H9 (cell line): ENCODE measurements at regions not wholly inside any gene's neighbourhood (a gene's known extent, or its start where the extent isn't known, plus 50 kb on each side); places are given as distances from the start of the nearest gene placed in this dataset.
A peak's percentile ranks its signal among the peaks of the same experiment; 100 is the strongest.
"Not testable (repeated sequence)": the region's sequence is repeated elsewhere in the genome, so short reads cannot be mapped to it uniquely, and the experiment has no call there.

Experiments
- DNase-seq: peaks from one replicate; pipeline ENCODE4 v3.0.0-alpha.2; 2017
- H2AFZ ChIP-seq: one replicate; pipeline ENCODE4 v1.6.1; 2013; ENCODE audit warnings: mild to moderate bottlenecking, low read length, control low read depth, moderate library complexity
- H2AK5ac ChIP-seq: 2 replicates; pipeline ENCODE4 v1.6.1; 2013; ENCODE audit warnings: low read length, control low read depth, mixed read lengths; ENCODE audit not compliant: insufficient read length
- H2BK120ac ChIP-seq: one replicate; pipeline ENCODE4 v1.6.1; 2013; ENCODE audit warnings: low read depth, mild to moderate bottlenecking, low read length, control low read depth, inconsistent platforms; ENCODE audit not compliant: poor library complexity, severe bottlenecking
- H2BK12ac ChIP-seq: 2 replicates; pipeline ENCODE4 v1.6.1; 2013; ENCODE audit warnings: low read length, control low read depth, mixed read lengths, low read depth; ENCODE audit not compliant: insufficient read length
- H2BK15ac ChIP-seq: 2 replicates; pipeline ENCODE4 v1.6.1; 2013; ENCODE audit warnings: low read depth, low read length, control low read depth
- H2BK20ac ChIP-seq: one replicate; pipeline ENCODE4 v1.6.1; 2013; ENCODE audit warnings: low read depth, mild to moderate bottlenecking, low read length, control low read depth, inconsistent platforms; ENCODE audit not compliant: poor library complexity, severe bottlenecking
- H2BK5ac ChIP-seq: 2 replicates; pipeline ENCODE4 v1.6.1; 2013; ENCODE audit warnings: low read length, control low read depth, mixed read lengths; ENCODE audit not compliant: insufficient read length
- H3K14ac ChIP-seq: 2 replicates; pipeline ENCODE4 v1.6.1; 2013; ENCODE audit warnings: low read length, control low read depth; ENCODE audit not compliant: insufficient read depth
- H3K18ac ChIP-seq: 2 replicates; pipeline ENCODE4 v1.6.1; 2013; ENCODE audit warnings: low read depth, mild to moderate bottlenecking, mixed read lengths, low read length, control low read depth; ENCODE audit not compliant: insufficient read length
- H3K23ac ChIP-seq: 2 replicates; pipeline ENCODE4 v1.6.1; 2013; ENCODE audit warnings: low read length, control low read depth, mixed read lengths, low read depth; ENCODE audit not compliant: insufficient read length
- H3K23me2 ChIP-seq: 2 replicates; pipeline ENCODE4 v1.6.1; 2013; ENCODE audit warnings: low read depth, mild to moderate bottlenecking, mixed read lengths, low read length, control low read depth; ENCODE audit not compliant: insufficient read length, poor library complexity, severe bottlenecking
- H3K27ac ChIP-seq: 2 replicates; pipeline ENCODE4 v1.5.1; 2013; ENCODE audit warnings: low read length, control low read depth, mixed read lengths, low read depth; ENCODE audit not compliant: insufficient read length
- H3K27me3 ChIP-seq: 2 replicates; pipeline ENCODE4 v1.6.1; 2013; ENCODE audit warnings: low read length, control low read depth, inconsistent platforms; ENCODE audit not compliant: insufficient read depth
- H3K4ac ChIP-seq: 2 replicates; pipeline ENCODE4 v1.6.1; 2013; ENCODE audit warnings: low read depth, mild to moderate bottlenecking, control low read depth, inconsistent platforms, low read length, moderate library complexity
- H3K4me1 ChIP-seq: 2 replicates; pipeline ENCODE4 v1.6.1; 2013; ENCODE audit warnings: low read length, control low read depth, inconsistent platforms; ENCODE audit not compliant: insufficient read depth
- H3K4me2 ChIP-seq: 2 replicates; pipeline ENCODE4 v1.6.1; 2013; ENCODE audit warnings: low read length, control low read depth, mixed read lengths; ENCODE audit not compliant: insufficient read length, insufficient read depth
- H3K56ac ChIP-seq: 2 replicates; pipeline ENCODE4 v1.6.1; 2013; ENCODE audit warnings: low read depth, mild to moderate bottlenecking, mixed read lengths, low read length, control low read depth; ENCODE audit not compliant: insufficient read length
- H3K79me1 ChIP-seq: 2 replicates; pipeline ENCODE4 v1.6.1; 2013; ENCODE audit warnings: low read depth, mild to moderate bottlenecking, moderate library complexity, low read length, control low read depth, inconsistent platforms; ENCODE audit not compliant: insufficient read depth, poor library complexity, severe bottlenecking
- H3K79me2 ChIP-seq: 2 replicates; pipeline ENCODE4 v1.6.1; 2013; ENCODE audit warnings: low read length, control low read depth, inconsistent platforms; ENCODE audit not compliant: insufficient read depth
- H3K9ac ChIP-seq: 2 replicates; pipeline ENCODE4 v1.6.1; 2013; ENCODE audit warnings: low read length, control low read depth, mixed read lengths; ENCODE audit not compliant: insufficient read length; ENCODE audit errors: extremely low read depth
- H3K9me3 ChIP-seq: one replicate; pipeline ENCODE4 v1.6.1; 2013; ENCODE audit warnings: low read depth, low read length, inconsistent platforms; ENCODE audit not compliant: control insufficient read depth
- H3T11ph ChIP-seq: one replicate; pipeline ENCODE4 v1.6.1; 2013; ENCODE audit warnings: mild to moderate bottlenecking, low read length, control low read depth, inconsistent platforms
- H4K20me1 ChIP-seq: one replicate; pipeline ENCODE4 v1.6.1; 2013; ENCODE audit not compliant: control insufficient read depth, insufficient read length, insufficient read depth
- H4K5ac ChIP-seq: 2 replicates; pipeline ENCODE4 v1.6.1; 2013; ENCODE audit warnings: low read depth, mild to moderate bottlenecking, mixed read lengths, low read length, control low read depth; ENCODE audit not compliant: insufficient read length
- H4K8ac ChIP-seq: replicated peaks from 2 replicates; pipeline ENCODE4 v1.6.1; 2013; ENCODE audit warnings: low read length, control low read depth, mixed read lengths, low read depth; ENCODE audit not compliant: insufficient read length
- H4K91ac ChIP-seq: 2 replicates; pipeline ENCODE4 v1.6.1; 2013; ENCODE audit warnings: low read depth, mild to moderate bottlenecking, moderate library complexity, mixed read lengths, low read length, control low read depth; ENCODE audit not compliant: insufficient read length
- H3K27ac Mint-ChIP-seq, 3 experiments: 2 replicates in 2 of 3; 3 replicates in 1 of 3; pipeline ENCODE4 v1.8.0; 2020 to 2021; ENCODE audit warnings: mixed read lengths in 3 of 3, mild to moderate bottlenecking in 1 of 3, moderate library complexity in 1 of 3
- H3K27me3 Mint-ChIP-seq: 2 replicates; pipeline ENCODE4 v1.8.0; 2021; ENCODE audit warnings: low read depth, mild to moderate bottlenecking, moderate library complexity, mixed read lengths
- H3K36me3 Mint-ChIP-seq, 3 experiments: 2 replicates in 2 of 3; 3 replicates in 1 of 3; pipeline ENCODE4 v1.8.0; 2020 to 2021; ENCODE audit warnings: low read depth in 3 of 3, mixed read lengths in 3 of 3; ENCODE audit not compliant: insufficient read depth in 1 of 3
- H3K4me1 Mint-ChIP-seq, 2 experiments: 2 replicates each; pipeline ENCODE4 v1.8.0; 2020; ENCODE audit warnings: mixed read lengths in 2 of 2
- H3K4me3 Mint-ChIP-seq, 2 experiments: 2 replicates in 1 of 2; 3 replicates in 1 of 2; pipeline ENCODE4 v1.8.0; 2020 to 2021; ENCODE audit warnings: mild to moderate bottlenecking in 2 of 2, mixed read lengths in 2 of 2, moderate library complexity in 1 of 2
- H3K9me3 Mint-ChIP-seq, 2 experiments: 2 replicates in 1 of 2; 3 replicates in 1 of 2; pipeline ENCODE4 v1.8.0; 2020; ENCODE audit warnings: mild to moderate bottlenecking in 2 of 2, mixed read lengths in 2 of 2, moderate library complexity in 1 of 2
- CTCF ChIP-seq: fragments of 200-600 bp; sonication (generic); conservative IDR thresholded peaks from 3 replicates; pipeline ENCODE4 v1.8.0; 2021; ENCODE audit warnings: antibody characterized with exemption, mild to moderate bottlenecking
- WGBS: extraction: QIAGEN DNeasy Blood & Tissue Kit; methylation state at CpG from one replicate; pipeline ENCODE4 v1.1.7; 2013; ENCODE audit warnings: missing lambda C conversion rate, low lambda C conversion rate, mixed read lengths; ENCODE audit not compliant: insufficient read length; ENCODE audit errors: extremely low coverage; 5-methylcytosine and 5-hydroxymethylcytosine counted together

- H4K20me1 ChIP-seq: no peaks in the 10 kb centered on the region
- no peak overlapping the region for H2BK15ac ChIP-seq
- H3K23me2 ChIP-seq: no peaks in the 10 kb centered on the region
- H4K91ac ChIP-seq: no peak overlapping the region
- H3K36me3 Mint-ChIP-seq: no peaks in the 10 kb centered on the region; a peak in 1 of 7 replicates
- no peak overlapping the region for H3T11ph ChIP-seq
- peaks cover 5% of the 10 kb centered on the region; the same call in 1 of the 2 replicates for H3K4me1 ChIP-seq
- H3K27ac ChIP-seq: no peak overlapping the region
- H3K9me3 ChIP-seq: no peaks in the 10 kb centered on the region
- peak overlapping the region; percentile 24 to 76 (median 70); a peak in 4 of 7 replicates for H3K27ac Mint-ChIP-seq
- no peak for DNase-seq
- no peak overlapping the region for H3K4ac ChIP-seq
- H3K27me3 ChIP-seq: no peaks in the 10 kb centered on the region
- H3K4me3 Mint-ChIP-seq: peak overlapping the region in 1 of 2 experiments; percentile 18; a peak in 1 of 5 replicates
- no peak overlapping the region for H2BK20ac ChIP-seq
- no peak overlapping the region for H2BK5ac ChIP-seq
- no peak overlapping the region for H2BK120ac ChIP-seq
- H3K14ac ChIP-seq: no peak overlapping the region
- H4K8ac ChIP-seq: no peak overlapping the region
- no peak overlapping the region for H4K5ac ChIP-seq
- no peak overlapping the region for H3K18ac ChIP-seq
- no peak overlapping the region for H3K4me2 ChIP-seq
- H3K4me1 Mint-ChIP-seq: peaks cover 33% of the 10 kb centered on the region in 2 experiments
- H3K79me1 ChIP-seq: no peaks in the 10 kb centered on the region
- no peak overlapping the region for H3K23ac ChIP-seq
- no peaks in the 10 kb centered on the region; a peak in 1 of 5 replicates for H3K9me3 Mint-ChIP-seq
- no peak overlapping the region for H2BK12ac ChIP-seq
- no peak overlapping the region for H3K9ac ChIP-seq
- peak overlapping the region; percentile 3 for H2AFZ ChIP-seq
- TF ChIP-seq CTCF: no peak
- no peaks in the 10 kb centered on the region for H3K79me2 ChIP-seq
- no peak overlapping the region for H3K56ac ChIP-seq
- no CpG with 5 or more reads among the region's 8 CpGs for WGBS
- H3K27me3 Mint-ChIP-seq: no peaks in the 10 kb centered on the region
- H2AK5ac ChIP-seq: no peak overlapping the region
Measured at GRCh38 chr18:43847164-43848091, 570.1 kb upstream of the SYT4 start.

- H3K18ac ChIP-seq, H2AFZ ChIP-seq, H4K5ac ChIP-seq, H2BK15ac ChIP-seq, H3K4me2 ChIP-seq, DNase-seq, H2BK20ac ChIP-seq, H2AK5ac ChIP-seq, H3K9me3 Mint-ChIP-seq, H3T11ph ChIP-seq, H3K36me3 Mint-ChIP-seq, H3K27me3 ChIP-seq, H3K4me3 Mint-ChIP-seq, H3K4me1 ChIP-seq, H3K4ac ChIP-seq, H3K27me3 Mint-ChIP-seq, H3K56ac ChIP-seq, H3K79me2 ChIP-seq, H3K79me1 ChIP-seq, H3K23ac ChIP-seq, H3K27ac ChIP-seq, H2BK12ac ChIP-seq, H3K27ac Mint-ChIP-seq, H4K8ac ChIP-seq, H2BK5ac ChIP-seq, H3K23me2 ChIP-seq, H3K9ac ChIP-seq, H2BK120ac ChIP-seq, H3K9me3 ChIP-seq, H4K20me1 ChIP-seq, H4K91ac ChIP-seq, H3K14ac ChIP-seq: not testable (repeated sequence)
- no CpG with 5 or more reads among the region's 2 CpGs for WGBS
- H3K4me1 Mint-ChIP-seq: peaks cover 33% of the 10 kb centered on the region in 2 experiments
Measured at GRCh38 chr18:43849831-43850230, 572.5 kb upstream of the SYT4 start.
